PFSK-1 (cell line): ENCODE measurements at regions not wholly inside any gene's neighbourhood (a gene's known extent, or its start where the extent isn't known, plus 50 kb on each side); places are given as distances from the start of the nearest gene placed in this dataset.

Experiments
- FOXP2 ChIP-seq: optimal IDR thresholded peaks from 2 replicates; pipeline ENCODE3; 2011; ENCODE audit warnings: borderline replicate concordance, control low read depth, inconsistent platforms; ENCODE audit not compliant: insufficient read depth; ENCODE audit errors: extremely low read length, extremely low read depth
- POLR2AphosphoS5 ChIP-seq: IDR thresholded peaks from 2 replicates; pipeline ENCODE4 v1.6.1; 2012; ENCODE audit warnings: low read depth, mild to moderate bottlenecking, control low read depth, low read length, moderate library complexity
- SIN3A ChIP-seq: IDR thresholded peaks from 2 replicates; pipeline ENCODE4 v1.6.1; 2012; ENCODE audit warnings: mild to moderate bottlenecking, low read length, moderate library complexity, borderline replicate concordance; ENCODE audit not compliant: insufficient read depth
- TAF1 ChIP-seq: IDR thresholded peaks from 2 replicates; pipeline ENCODE4 v1.6.1; 2012; ENCODE audit warnings: low read length, control low read depth, borderline replicate concordance; ENCODE audit not compliant: insufficient read depth
- TF ChIP-seq, protein P1 (sequence below), 2 experiments: IDR thresholded peaks; 2 replicates each; pipeline versions ENCODE4 v1.6.1 to v1.8.0; 2011 to 2012; ENCODE audit warnings: low read depth in 2 of 2, low read length in 2 of 2, control low read depth in 1 of 2, inconsistent platforms in 1 of 2, mild to moderate bottlenecking in 1 of 2, moderate library complexity in 1 of 2; ENCODE audit not compliant: insufficient read depth in 1 of 2

DNA sequence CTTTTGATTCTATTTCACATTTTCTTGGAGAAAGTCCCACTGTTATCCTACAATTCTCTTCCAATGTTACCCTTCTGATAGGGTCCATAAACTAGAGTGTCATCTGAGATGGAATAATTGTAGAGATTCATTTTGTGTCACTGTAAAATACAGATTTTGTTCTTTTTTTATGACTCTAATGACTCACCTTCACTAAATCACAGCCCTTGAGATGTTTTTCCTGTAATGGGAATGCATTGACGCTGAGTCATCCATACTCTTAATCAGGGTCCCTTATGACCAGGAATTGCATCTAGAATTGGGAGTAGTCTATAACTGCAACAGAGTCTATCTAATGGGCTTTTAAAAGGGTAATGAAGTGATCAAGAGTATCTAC is 315.5 kb downstream of the TGFB2 start:
- TF ChIP-seq, protein P1, sequence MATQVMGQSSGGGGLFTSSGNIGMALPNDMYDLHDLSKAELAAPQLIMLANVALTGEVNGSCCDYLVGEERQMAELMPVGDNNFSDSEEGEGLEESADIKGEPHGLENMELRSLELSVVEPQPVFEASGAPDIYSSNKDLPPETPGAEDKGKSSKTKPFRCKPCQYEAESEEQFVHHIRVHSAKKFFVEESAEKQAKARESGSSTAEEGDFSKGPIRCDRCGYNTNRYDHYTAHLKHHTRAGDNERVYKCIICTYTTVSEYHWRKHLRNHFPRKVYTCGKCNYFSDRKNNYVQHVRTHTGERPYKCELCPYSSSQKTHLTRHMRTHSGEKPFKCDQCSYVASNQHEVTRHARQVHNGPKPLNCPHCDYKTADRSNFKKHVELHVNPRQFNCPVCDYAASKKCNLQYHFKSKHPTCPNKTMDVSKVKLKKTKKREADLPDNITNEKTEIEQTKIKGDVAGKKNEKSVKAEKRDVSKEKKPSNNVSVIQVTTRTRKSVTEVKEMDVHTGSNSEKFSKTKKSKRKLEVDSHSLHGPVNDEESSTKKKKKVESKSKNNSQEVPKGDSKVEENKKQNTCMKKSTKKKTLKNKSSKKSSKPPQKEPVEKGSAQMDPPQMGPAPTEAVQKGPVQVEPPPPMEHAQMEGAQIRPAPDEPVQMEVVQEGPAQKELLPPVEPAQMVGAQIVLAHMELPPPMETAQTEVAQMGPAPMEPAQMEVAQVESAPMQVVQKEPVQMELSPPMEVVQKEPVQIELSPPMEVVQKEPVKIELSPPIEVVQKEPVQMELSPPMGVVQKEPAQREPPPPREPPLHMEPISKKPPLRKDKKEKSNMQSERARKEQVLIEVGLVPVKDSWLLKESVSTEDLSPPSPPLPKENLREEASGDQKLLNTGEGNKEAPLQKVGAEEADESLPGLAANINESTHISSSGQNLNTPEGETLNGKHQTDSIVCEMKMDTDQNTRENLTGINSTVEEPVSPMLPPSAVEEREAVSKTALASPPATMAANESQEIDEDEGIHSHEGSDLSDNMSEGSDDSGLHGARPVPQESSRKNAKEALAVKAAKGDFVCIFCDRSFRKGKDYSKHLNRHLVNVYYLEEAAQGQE (IDR thresholded peaks at IDR 0.05; ENCODE audit: insufficient read depth in 1 of 2, low read depth in 2 of 2, low read length in 2 of 2) = no peak
- TF ChIP-seq TAF1 (no peak), SIN3A (no peak), FOXP2 (no peak), POLR2AphosphoS5 (no peak)
